ENCODE measurements at regions not wholly inside any gene's neighbourhood (a gene's known extent, or its start where the extent isn't known, plus 50 kb on each side); places are given as distances from the start of the nearest gene placed in this dataset.

DNA sequence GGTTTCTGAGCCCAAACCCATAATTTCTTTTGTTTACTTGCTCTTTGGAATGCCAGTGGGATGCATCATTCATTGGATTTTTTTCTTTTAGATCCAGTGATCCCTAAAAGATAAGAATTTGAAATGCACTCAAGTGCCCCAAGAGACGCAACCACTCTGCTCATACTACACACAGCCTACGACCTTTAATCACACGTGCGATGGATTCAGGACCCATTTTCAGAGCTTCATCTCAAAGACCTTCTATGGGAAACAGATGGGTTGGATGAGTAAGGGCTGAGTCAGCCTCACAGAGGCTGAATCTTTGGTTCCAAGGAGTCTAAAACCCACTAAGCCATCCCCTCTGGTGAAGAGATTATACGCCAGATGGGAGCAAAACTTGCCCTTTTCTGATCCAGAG lies 265.5 kb upstream of the EXOC2 start:
- Histone ChIP-seq H3K9me3 (no peaks in the 10 kb centered on the region), H3K27me3 (no peaks in the 10 kb centered on the region), H3K4me3 (no peak overlapping the region), H3K27ac (no peak overlapping the region), H3K36me3 (no peaks in the 10 kb centered on the region), H3K4me1 (ENCODE audit: insufficient read depth) (no peaks in the 10 kb centered on the region)
- intact Hi-C loops (cut with DNase I): no loop called here
- no peak for DNase-seq
- 68 to 83% (median 75%) methylated on average over 5 of the region's 5 CpGs for WGBS, 3 donors
- TF ChIP-seq POLR2A (IDR thresholded peaks at IDR 0.05) (no peak), EP300 (IDR thresholded peaks at IDR 0.05) (no peak)
- TF ChIP-seq, protein P1, sequence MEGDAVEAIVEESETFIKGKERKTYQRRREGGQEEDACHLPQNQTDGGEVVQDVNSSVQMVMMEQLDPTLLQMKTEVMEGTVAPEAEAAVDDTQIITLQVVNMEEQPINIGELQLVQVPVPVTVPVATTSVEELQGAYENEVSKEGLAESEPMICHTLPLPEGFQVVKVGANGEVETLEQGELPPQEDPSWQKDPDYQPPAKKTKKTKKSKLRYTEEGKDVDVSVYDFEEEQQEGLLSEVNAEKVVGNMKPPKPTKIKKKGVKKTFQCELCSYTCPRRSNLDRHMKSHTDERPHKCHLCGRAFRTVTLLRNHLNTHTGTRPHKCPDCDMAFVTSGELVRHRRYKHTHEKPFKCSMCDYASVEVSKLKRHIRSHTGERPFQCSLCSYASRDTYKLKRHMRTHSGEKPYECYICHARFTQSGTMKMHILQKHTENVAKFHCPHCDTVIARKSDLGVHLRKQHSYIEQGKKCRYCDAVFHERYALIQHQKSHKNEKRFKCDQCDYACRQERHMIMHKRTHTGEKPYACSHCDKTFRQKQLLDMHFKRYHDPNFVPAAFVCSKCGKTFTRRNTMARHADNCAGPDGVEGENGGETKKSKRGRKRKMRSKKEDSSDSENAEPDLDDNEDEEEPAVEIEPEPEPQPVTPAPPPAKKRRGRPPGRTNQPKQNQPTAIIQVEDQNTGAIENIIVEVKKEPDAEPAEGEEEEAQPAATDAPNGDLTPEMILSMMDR (IDR thresholded peaks at IDR 0.05): no peak

DNA sequence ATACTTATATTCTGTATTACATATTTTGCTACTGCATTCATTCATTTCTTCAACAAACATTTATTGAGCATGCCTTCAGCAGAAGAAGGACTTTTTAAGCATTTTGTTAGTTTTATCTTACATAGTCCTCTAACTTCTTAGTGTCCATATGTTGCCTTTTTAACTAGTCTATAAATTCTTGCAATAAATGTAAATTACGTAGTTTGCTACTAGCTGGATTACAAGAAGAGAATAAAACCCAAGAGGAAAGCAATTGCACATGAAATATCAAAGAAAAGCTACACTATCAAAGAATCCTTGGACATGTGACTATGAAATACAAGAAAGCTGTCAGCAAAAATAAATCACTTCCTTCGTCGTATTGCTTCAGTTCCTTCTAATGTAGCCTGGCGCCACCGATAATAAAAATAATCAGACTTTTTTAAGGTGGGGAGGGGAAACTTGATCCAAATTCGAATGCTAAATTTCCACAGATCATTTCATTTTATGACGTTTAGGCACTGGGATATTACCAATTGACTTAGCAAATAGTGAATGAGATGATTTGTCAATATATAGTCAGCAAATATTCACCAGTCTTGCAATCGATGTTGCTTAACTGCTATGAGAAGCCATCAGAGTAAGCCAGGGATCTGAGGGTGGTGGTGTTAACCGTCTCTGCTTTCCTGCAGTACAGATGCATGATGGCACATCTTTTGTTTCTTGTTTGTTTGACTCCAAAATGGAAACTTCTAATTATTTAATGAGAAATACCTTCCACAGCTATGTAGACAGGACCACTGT lies 258.7 kb upstream of the EXOC2 start:
- DNase-seq: no peak
- H3K36me3 ChIP-seq: no peaks in the 10 kb centered on the region
- no peak for TF ChIP-seq EP300 (IDR thresholded peaks at IDR 0.05)
- TF ChIP-seq, protein P1 (IDR thresholded peaks at IDR 0.05): no peak
- no peak for TF ChIP-seq POLR2A (IDR thresholded peaks at IDR 0.05)
- no peak overlapping the region for H3K27ac ChIP-seq
- H3K4me1 ChIP-seq (ENCODE audit: insufficient read depth): no peaks in the 10 kb centered on the region
- H3K9me3 ChIP-seq: no peaks in the 10 kb centered on the region
- H3K4me3 ChIP-seq: no peak overlapping the region
- intact Hi-C loops (cut with DNase I): no loop called here
- whole genome bisulfite sequencing, 3 donors: 50 to 52% (median 50%) methylated on average over 9 of the region's 9 CpGs
- no peaks in the 10 kb centered on the region for H3K27me3 ChIP-seq

DNA sequence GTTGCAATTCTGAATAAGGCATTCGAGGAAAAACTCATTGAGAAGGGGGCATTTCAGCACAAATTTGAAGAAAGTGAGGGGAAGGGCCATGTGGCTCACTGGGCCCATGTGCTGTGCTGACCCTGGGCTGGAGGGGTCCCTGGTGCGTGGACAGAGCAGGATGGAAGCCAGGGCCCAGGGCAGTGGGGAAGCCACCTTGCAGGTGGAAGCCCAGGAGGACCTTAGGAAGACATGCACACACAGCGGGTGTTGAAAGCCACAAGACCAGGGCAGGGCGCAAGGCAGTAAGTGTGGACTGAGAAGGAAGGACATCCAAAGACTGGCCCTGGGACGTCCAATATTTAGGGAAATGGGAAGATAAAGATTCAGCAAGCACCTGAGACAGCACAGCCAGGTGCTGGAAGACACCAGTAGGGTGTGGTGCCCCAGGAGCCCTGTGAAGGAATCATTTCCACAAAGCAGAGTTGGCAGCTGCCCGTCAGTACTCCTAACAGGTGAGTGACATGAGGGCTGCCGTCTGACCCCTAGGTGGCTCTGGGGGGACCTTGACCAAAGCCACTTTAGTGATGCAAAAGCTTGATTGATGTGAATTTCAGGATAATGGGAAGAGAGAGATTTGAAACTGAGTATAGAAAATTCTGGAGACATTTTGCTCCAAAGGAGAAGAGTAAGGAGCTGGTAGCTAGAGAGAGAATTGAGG lies 254.4 kb upstream of the EXOC2 start:
- no peak for TF ChIP-seq POLR2A (IDR thresholded peaks at IDR 0.05)
- TF ChIP-seq EP300 (IDR thresholded peaks at IDR 0.05): no peak
- TF ChIP-seq, protein P1 (IDR thresholded peaks at IDR 0.05): no peak
- H3K36me3 ChIP-seq: no peaks in the 10 kb centered on the region
- intact Hi-C loops (cut with DNase I): no loop called here
- DNase-seq: no peak
- no peaks in the 10 kb centered on the region for H3K9me3 ChIP-seq
- WGBS, 3 donors: 74 to 81% (median 78%) methylated on average over 7 of the region's 7 CpGs
- H3K4me1 ChIP-seq (ENCODE audit: insufficient read depth): no peaks in the 10 kb centered on the region
- H3K27me3 ChIP-seq: no peaks in the 10 kb centered on the region
- H3K27ac ChIP-seq: no peak overlapping the region
- H3K4me3 ChIP-seq: no peak overlapping the region

DNA sequence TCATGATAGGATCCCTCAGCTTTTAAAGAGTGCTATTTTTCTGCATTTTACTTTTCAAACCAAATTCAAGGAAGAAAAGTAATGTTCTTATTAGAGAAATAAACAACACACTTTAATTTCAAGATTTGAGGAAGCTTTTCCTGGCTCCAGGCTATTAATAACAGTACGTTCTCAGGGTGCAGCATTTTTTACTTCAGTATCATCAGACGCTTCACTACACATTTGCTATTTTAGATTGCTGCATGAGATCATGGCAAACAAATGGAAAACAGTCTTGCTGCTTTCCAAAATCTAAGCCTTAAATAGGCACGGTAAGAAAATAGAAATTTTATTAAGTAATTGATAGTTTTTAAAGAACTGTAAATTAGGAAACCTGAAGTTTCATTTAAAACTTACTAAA lies 253.6 kb upstream of the EXOC2 start:
- no peaks in the 10 kb centered on the region for H3K4me1 ChIP-seq (ENCODE audit: insufficient read depth)
- no peaks in the 10 kb centered on the region for H3K27me3 ChIP-seq
- H3K36me3 ChIP-seq: no peaks in the 10 kb centered on the region
- 30 to 31% (median 31%) methylated on average over 3 of the region's 3 CpGs for WGBS, 3 donors
- intact Hi-C loops (cut with DNase I): no loop called here
- no peak for DNase-seq
- H3K9me3 ChIP-seq: no peaks in the 10 kb centered on the region
- H3K4me3 ChIP-seq: no peak overlapping the region
- H3K27ac ChIP-seq: no peak overlapping the region
- TF ChIP-seq, protein P1 (IDR thresholded peaks at IDR 0.05): no peak
- TF ChIP-seq EP300 (IDR thresholded peaks at IDR 0.05) (no peak), POLR2A (IDR thresholded peaks at IDR 0.05) (no peak)

Data from ovary (tissue), 7 donors.